Astrocyte (in vitro differentiated cells and primary cell): ENCODE measurements at regions not wholly inside any gene's neighbourhood (a gene's known extent, or its start where the extent isn't known, plus 50 kb on each side); places are given as distances from the start of the nearest gene placed in this dataset.

ENCODE experiments used
- DNase-seq: peaks from one replicate; pipeline ENCODE4 v3.0.0-alpha.2; 2010; ENCODE audit warnings: low read depth
- FAIRE-seq: peaks from 2 replicates; lab custom pipeline; 2011; peaks lifted over from hg19 to GRCh38; lab: Jason Lieb, UNC
- H2AFZ ChIP-seq: 2 replicates; pipeline ENCODE4 v1.6.0; 2012; ENCODE audit warnings: low read depth, low read length, inconsistent platforms
- H3K27ac ChIP-seq: 2 replicates; pipeline ENCODE4 v1.5.1; 2011; ENCODE audit warnings: low read depth, low read length, inconsistent platforms
- H3K27me3 ChIP-seq: 2 replicates; pipeline ENCODE4 v1.6.0; 2011; ENCODE audit warnings: low read length, inconsistent platforms; ENCODE audit not compliant: insufficient read depth
- H3K36me3 ChIP-seq: 2 replicates; pipeline ENCODE4 v1.5.1; 2011; ENCODE audit warnings: low read length, inconsistent platforms; ENCODE audit not compliant: insufficient read depth
- H3K4me1 ChIP-seq: 2 replicates; pipeline ENCODE4 v1.5.1; 2011; ENCODE audit warnings: low read length, inconsistent platforms; ENCODE audit not compliant: insufficient read depth
- H3K4me2 ChIP-seq: 2 replicates; pipeline ENCODE4 v1.6.0; 2012; ENCODE audit warnings: low read length, inconsistent platforms
- H3K4me3 ChIP-seq: 2 replicates; pipeline ENCODE4 v1.5.1; 2011; ENCODE audit warnings: low read depth, mild to moderate bottlenecking, low read length, inconsistent platforms; ENCODE audit not compliant: insufficient read depth
- H3K79me2 ChIP-seq: 2 replicates; pipeline ENCODE4 v1.6.0; 2012; ENCODE audit warnings: mild to moderate bottlenecking, low read length, inconsistent platforms; ENCODE audit not compliant: insufficient read depth
- H3K9ac ChIP-seq: 2 replicates; pipeline ENCODE4 v1.6.0; 2012; ENCODE audit warnings: mild to moderate bottlenecking, low read length, inconsistent platforms
- H3K9me3 ChIP-seq: 2 replicates; pipeline ENCODE4 v1.5.1; 2012; ENCODE audit warnings: low read depth, mild to moderate bottlenecking, low read length, inconsistent platforms; ENCODE audit not compliant: insufficient read depth
- H4K20me1 ChIP-seq: 2 replicates; pipeline ENCODE4 v1.6.0; 2012; ENCODE audit warnings: low read length, inconsistent platforms; ENCODE audit not compliant: insufficient read depth
- H3K27ac Mint-ChIP-seq: one replicate; pipeline ENCODE4 v1.8.0; 2021; ENCODE audit warnings: mild to moderate bottlenecking, mixed read lengths; ENCODE audit not compliant: unreplicated experiment
- H3K27me3 Mint-ChIP-seq: one replicate; pipeline ENCODE4 v1.8.0; 2021; ENCODE audit warnings: low read depth, mixed read lengths; ENCODE audit not compliant: unreplicated experiment
- H3K36me3 Mint-ChIP-seq: one replicate; pipeline ENCODE4 v1.8.0; 2021; ENCODE audit warnings: low read depth, mixed read lengths; ENCODE audit not compliant: unreplicated experiment
- H3K4me1 Mint-ChIP-seq: one replicate; pipeline ENCODE4 v1.8.0; 2021; ENCODE audit warnings: low read depth, mixed read lengths; ENCODE audit not compliant: unreplicated experiment
- H3K4me3 Mint-ChIP-seq: one replicate; pipeline ENCODE4 v1.8.0; 2021; ENCODE audit warnings: mild to moderate bottlenecking, moderate library complexity, mixed read lengths; ENCODE audit not compliant: unreplicated experiment
- H3K9me3 Mint-ChIP-seq: one replicate; pipeline ENCODE4 v1.8.0; 2021; ENCODE audit warnings: mild to moderate bottlenecking, mixed read lengths; ENCODE audit not compliant: unreplicated experiment
- CTCF ChIP-seq: IDR thresholded peaks from 2 replicates; pipeline ENCODE4 v1.5.1; 2011; ENCODE audit warnings: low read depth, mild to moderate bottlenecking, inconsistent platforms, low read length, moderate library complexity; ENCODE audit not compliant: insufficient read depth
- EZH2 ChIP-seq: IDR thresholded peaks from 2 replicates; pipeline ENCODE4 v1.6.1; 2012; ENCODE audit warnings: mild to moderate bottlenecking, low read length, inconsistent platforms; ENCODE audit not compliant: insufficient read depth

GRCh38 chr20:58008866-58009265, 219.6 kb downstream of the ANKRD60 start:
- FAIRE-seq, result no peak

GRCh38 chr20:58008413-58008812, 220.0 kb downstream of the ANKRD60 start:
- no peaks in the 10 kb centered on the region for H3K4me1 Mint-ChIP-seq
- Histone ChIP-seq H3K27me3 (no peaks in the 10 kb centered on the region), H3K4me1 (no peaks in the 10 kb centered on the region), H3K4me2 (no peak overlapping the region), H3K36me3 (no peaks in the 10 kb centered on the region), H3K9ac (no peak overlapping the region), H3K27ac (no peak overlapping the region), H3K9me3 (no peaks in the 10 kb centered on the region), H4K20me1 (no peaks in the 10 kb centered on the region), H3K79me2 (no peaks in the 10 kb centered on the region), H2AFZ (no peak overlapping the region), H3K4me3 (no peak overlapping the region)
- peaks cover 59% of the 10 kb centered on the region for H3K27me3 Mint-ChIP-seq
- no peak for FAIRE-seq
- H3K27ac Mint-ChIP-seq, result no peak overlapping the region
- no peak for DNase-seq
- H3K4me3 Mint-ChIP-seq, result no peak overlapping the region
- TF ChIP-seq EZH2 (no peak), CTCF (no peak)
- peaks cover 4% of the 10 kb centered on the region for H3K9me3 Mint-ChIP-seq
- H3K36me3 Mint-ChIP-seq, result peaks cover 8% of the 10 kb centered on the region

More at GRCh38 chr20:58008866-58009265, 219.6 kb downstream of the ANKRD60 start:
- Histone ChIP-seq H3K79me2 (no peaks in the 10 kb centered on the region), H2AFZ (no peak overlapping the region), H3K9ac (no peak overlapping the region), H3K27ac (no peak overlapping the region), H3K4me2 (no peak overlapping the region), H3K4me1 (no peaks in the 10 kb centered on the region), H3K27me3 (no peaks in the 10 kb centered on the region), H3K4me3 (no peak overlapping the region), H3K36me3 (no peaks in the 10 kb centered on the region), H4K20me1 (no peaks in the 10 kb centered on the region), H3K9me3 (no peaks in the 10 kb centered on the region)
- Mint-ChIP-seq H3K36me3 (peaks cover 7% of the 10 kb centered on the region), H3K4me3 (no peak overlapping the region), H3K27ac (no peak overlapping the region), H3K4me1 (no peaks in the 10 kb centered on the region), H3K27me3 (peaks cover 59% of the 10 kb centered on the region), H3K9me3 (peaks cover 4% of the 10 kb centered on the region)
- DNase-seq, result no peak
- TF ChIP-seq EZH2, result no peak
- no peak for TF ChIP-seq CTCF

GRCh38 chr20:58007947-58008346, 220.5 kb downstream of the ANKRD60 start:
- H3K9me3 Mint-ChIP-seq, result peaks cover 4% of the 10 kb centered on the region
- H3K27me3 Mint-ChIP-seq, result peaks cover 58% of the 10 kb centered on the region
- Histone ChIP-seq H3K79me2 (no peaks in the 10 kb centered on the region), H4K20me1 (no peaks in the 10 kb centered on the region), H3K9me3 (no peaks in the 10 kb centered on the region), H3K4me1 (no peaks in the 10 kb centered on the region), H3K36me3 (no peaks in the 10 kb centered on the region), H2AFZ (no peak overlapping the region), H3K4me3 (no peak overlapping the region), H3K9ac (no peak overlapping the region), H3K27me3 (no peaks in the 10 kb centered on the region), H3K4me2 (no peak overlapping the region), H3K27ac (no peak overlapping the region)
- H3K4me3 Mint-ChIP-seq, result no peak overlapping the region
- FAIRE-seq (no peak), DNase-seq (no peak)
- TF ChIP-seq CTCF, result no peak
- no peak for TF ChIP-seq EZH2
- no peak overlapping the region for H3K27ac Mint-ChIP-seq
- H3K4me1 Mint-ChIP-seq, result no peaks in the 10 kb centered on the region
- H3K36me3 Mint-ChIP-seq, result peaks cover 8% of the 10 kb centered on the region
